ENCODE measurements at regions not wholly inside any gene's neighbourhood (a gene's known extent, or its start where the extent isn't known, plus 50 kb on each side); places are given as distances from the start of the nearest gene placed in this dataset.
"Not testable (repeated sequence)": the region's sequence is repeated elsewhere in the genome, so short reads cannot be mapped to it uniquely, and the experiment has no call there.

DNA sequence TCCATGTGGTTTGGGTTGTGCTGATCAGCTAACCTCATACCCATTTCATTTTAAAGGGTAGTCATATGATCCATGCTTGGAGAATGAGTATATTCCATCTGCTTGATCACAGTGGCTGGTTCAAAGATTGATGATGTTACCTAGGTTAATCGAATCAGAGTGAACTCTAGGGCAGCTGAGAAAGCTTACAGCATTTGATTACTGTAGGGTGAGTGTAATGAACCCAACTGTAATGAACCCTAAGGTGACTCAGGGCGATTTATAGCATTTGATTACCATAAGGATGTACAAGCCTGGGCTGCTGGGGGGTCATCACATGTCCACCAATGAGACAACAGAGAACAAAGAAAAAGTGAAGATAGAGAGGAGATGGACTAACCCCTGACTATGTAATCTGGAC, 523.1 kb downstream of the ADRA2A start:
- no peak for DNase-seq

DNA sequence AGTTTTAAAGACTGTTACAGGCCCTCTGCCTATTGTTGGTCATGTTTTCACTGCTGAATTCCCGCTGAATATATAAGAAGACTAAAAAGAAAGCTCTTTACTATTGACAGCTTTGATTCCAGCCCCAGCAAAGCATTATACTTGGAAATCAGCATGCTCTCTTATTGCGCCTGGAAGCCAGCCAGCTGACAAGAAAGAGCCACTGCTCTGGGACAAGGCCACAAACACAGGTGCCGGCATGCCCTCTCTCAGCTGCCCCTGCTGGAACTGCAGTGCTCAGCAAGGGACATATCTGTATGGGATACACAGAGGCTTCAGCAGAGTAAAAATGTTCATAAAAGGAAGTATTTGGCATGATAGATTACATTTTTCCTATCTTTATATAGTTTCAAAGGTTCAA, 523.9 kb downstream of the ADRA2A start:
- no peak for DNase-seq

GRCh38 chr10:111612273-111612672, 535.4 kb downstream of the ADRA2A start:
- DNase-seq, result no peak

DNA sequence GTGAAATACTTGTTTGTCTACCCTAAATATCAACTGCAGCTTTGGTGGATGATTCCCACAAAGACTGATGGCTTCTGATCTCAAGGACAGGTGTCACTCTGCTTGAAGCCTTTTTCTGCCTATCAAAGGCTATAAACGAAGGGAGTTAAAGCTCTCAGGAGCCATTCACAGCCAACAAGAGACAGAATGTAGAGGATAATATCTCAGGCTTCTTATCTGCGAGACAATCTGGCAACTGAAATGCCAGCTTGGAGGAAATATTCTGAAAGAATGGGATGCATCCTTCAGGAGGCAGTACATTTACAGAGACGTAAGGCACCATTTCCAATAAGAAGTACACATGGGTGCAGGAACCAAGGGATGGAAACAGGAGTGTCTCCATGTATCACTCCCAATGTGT, 549.4 kb downstream of the GPAM start:
- DNase-seq, result no peak

DNA sequence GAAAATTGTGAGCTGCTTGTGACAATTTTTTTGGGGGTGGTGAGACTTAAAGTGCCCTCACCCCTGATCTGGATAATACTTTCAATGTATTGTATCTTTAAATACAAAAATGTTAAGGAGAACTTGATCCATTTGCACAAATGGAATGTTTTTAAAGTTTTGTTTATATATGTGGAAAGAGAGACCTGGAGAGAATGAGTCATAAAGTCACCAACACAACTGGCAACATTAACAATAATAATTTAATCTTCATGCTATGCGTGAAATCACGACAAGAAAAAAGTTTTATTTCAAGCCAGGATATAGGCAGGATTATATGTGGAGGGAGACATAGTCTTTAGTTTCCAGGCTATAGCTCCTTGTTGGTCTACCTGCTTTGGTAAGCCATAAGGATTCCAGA, 537.5 kb downstream of the GPAM start:
- no peak for DNase-seq

DNA sequence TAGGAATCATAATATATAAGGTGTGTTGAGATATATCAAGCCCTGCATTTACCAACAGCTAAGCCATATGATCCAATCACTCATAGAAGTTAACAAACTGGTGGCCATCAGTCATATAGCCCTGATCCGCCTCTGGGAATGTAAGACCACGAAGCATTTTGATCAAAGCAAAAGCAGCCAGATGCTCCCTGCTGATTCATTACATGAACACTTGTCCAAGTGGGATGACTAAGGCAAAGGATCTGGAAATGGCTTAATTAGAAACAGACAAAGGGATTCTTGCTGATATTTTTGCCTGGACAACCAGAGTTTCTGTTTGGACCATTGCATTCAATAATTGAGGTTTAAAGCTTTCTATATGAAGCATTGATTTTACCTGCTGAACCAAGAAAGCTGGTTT, 535.5 kb downstream of the GPAM start:
- no peak for DNase-seq

DNA sequence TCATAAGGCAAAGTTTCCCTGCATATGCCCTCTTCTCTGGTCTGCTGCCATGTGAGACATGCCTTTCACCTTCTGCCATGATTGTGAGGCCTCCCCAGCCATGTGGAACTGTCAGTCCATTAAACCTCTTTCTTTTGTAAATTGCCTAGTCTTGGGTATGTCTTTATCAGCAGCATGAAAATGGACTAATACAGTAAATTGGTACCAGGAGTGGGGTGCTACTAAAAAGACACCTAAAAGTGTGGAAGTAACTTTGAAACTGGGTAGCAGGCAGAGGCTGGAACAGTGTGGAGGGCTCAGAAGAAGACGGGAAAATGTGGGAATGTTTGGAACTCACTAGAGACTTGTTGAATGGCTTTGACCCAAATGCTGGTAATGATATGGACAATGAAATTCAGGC, 534.5 kb downstream of the GPAM start:
- DNase-seq, result not testable (repeated sequence)

DNA sequence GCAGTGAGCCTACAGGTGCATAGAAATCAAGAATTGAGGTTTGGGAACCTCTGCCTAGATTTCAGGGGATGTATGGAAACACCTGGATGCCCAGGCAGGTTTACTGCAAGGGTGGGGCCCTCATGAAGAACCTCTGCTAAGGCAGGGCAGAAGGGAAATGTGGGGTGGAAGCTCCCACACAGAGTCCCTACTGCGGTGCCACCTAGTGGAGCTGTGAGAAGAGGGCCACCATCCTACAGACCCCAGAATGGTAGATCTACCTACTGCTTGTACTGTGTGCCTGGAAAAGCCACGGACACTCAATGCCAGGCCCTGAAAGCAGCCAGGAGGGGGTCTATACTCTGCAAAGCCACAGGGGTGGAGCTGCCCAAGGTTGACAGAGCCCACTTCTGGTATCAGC, 533.5 kb downstream of the GPAM start:
- no peak for DNase-seq

GRCh38 chr10:111656066-111656465, 527.5 kb downstream of the GPAM start:
- DNase-seq, result no peak

- DNase-seq, result no peak
Measured at GRCh38 chr10:111677759-111678158, 505.8 kb downstream of the GPAM start.

DNA sequence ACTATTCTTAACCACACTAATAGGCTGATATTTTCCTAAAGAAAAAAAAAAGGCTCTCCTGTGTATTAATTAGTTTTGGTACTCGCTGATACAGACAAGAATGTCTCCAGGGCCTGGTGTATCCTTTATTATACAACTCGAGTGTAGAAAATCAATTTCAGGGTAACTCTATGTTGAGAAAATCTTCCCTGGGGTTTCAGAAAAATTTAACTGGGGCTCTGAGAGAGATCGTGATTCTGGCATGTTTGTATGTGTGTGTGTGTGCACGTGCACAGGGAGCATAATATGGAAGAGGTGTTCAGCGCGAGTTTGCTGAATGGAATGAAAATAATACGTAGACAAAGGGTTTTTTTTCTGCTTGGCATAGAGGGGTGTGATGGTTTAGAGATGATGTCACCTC, 496.8 kb downstream of the GPAM start:
- DNase-seq, result no peak

GRCh38 chr10:111698711-111699110, 484.9 kb downstream of the GPAM start:
- DNase-seq, result no peak

DNA sequence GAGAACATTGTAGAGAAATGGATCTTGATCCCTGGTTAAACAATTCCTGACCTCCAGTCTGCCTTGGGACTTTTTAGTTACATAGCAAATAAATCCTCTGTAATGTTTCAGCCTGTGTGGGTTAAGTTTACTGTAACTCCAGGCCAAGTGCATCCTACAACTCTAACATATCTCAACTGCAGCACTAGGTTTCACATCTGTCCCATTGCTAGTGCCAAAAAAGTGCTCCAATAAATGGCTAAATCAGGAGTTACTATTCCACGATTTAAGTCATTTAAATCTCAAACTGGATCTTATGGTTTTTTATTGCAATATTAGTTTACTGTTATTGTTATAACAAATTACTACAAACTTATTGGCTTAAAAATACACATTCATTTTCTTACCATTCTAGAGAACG, 479.6 kb downstream of the GPAM start:
- no peak for DNase-seq

- no peak for DNase-seq
Measured at GRCh38 chr10:111705021-111705420, 478.5 kb downstream of the GPAM start.

GRCh38 chr10:111706331-111706730, 477.2 kb downstream of the GPAM start:
- no peak for DNase-seq

DNA sequence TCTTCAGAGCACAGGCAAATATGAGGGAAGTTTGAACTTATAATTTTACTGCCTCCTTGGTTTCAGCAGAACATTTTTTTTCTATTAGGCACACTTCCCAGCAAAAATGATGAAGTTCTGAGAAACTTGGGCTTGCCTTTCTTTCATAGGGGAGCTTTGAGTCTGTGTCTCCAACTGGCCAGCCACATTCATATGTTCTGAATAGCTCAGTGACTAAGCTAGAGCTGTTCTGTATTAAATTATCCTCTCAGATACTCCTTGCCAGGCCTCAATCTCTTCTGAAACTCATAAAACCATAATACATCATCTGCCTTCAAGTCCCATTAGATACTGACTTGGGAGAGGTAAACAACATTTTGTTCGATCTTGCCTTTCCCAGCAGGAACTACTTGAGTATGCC, 476.5 kb downstream of the GPAM start:
- DNase-seq, result no peak

DNA sequence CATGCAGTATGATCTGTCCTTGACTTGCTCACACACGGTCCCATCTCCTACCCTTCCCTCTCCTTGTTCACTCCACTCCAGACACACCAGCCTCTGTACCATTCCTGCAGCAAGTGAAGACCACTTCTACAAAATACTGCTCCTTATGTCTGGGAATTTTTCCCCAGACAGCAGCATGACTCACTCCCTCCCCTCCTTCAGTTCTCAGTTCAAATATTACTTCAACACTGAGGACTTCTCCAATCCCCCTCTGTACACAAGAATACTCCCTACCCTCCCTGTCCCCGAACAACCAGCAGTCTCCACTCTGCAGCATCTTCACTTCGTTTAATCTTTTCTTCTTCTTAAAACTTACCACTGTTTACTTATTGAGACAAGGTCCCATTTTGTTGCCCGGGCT, 474.0 kb downstream of the GPAM start:
- no peak for DNase-seq

DNA sequence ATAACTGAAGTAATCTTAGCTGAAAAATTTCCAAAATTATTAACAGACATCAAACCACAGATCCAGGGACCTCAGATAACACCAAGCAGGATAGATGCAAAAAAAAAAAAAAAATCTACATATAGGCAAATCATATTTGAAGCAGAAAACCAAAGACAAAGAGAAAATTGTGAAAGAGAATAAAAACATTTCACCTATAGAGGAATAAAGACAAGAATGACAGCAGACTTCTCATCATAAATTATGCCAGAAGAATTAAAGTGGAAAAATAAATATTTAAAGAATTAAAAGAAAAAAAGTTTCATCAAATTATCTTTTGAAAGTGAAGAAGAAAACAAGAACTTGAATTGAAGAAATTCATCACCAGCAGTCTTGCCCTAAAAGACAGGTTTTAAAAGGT, 467.5 kb downstream of the GPAM start:
- DNase-seq, result no peak

GRCh38 chr10:111724121-111724520, 459.4 kb downstream of the GPAM start:
- no peak for DNase-seq

DNA sequence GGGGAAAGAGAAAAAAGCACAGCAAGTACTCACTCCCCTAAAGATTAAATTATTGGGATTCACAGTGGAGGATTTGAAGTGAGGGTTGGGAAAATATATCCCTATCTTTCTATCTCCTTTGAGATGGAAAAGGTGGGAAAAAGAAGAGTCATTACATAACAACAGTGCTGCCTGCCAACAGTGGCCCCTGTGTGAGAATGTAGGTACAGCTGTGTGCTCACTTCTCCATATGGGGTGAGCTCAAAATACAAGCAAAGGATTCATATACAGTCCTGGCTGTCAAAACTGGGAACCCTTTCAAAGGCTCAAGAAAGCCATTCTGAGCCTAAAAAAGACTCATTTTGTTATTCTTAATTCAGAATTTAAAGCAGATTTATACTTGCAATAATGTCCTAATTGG, 458.5 kb downstream of the GPAM start:
- no peak for DNase-seq

DNA sequence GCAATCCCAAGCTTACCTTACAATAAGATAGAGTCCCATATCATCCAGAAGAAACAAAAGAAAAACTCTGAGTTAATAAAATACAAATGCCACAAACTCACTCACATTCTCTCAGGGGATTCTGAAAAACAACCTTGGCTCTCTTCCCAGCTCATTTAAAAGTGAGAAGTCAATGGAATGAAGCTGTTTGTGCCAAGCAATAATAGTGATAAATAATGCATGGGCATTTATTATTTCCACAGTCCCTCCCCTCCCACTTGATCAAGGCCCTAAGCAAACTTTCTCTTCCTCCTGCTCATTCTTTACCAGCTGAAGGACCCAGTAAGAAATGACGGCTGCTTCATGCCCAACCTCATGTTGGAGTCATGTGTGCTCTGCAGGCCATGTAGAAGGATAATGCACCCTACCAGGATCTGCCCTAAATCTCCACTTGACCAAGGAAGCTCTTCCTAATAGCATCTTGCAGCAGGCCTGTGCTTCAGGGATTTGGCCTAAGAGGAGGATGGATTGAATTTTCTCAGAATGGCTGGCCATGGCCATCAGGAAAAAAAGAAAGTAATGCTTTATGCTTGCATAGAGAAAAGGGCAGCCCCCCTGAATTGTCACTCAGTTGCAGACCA, 451.3 kb downstream of the GPAM start:
- no peak for DNase-seq

- DNase-seq, result no peak
Measured at GRCh38 chr10:111739125-111739873, 444.3 kb downstream of the GPAM start.

GRCh38 chr10:111739874-111740139, 443.8 kb downstream of the GPAM start:
- no peak for DNase-seq

DNA sequence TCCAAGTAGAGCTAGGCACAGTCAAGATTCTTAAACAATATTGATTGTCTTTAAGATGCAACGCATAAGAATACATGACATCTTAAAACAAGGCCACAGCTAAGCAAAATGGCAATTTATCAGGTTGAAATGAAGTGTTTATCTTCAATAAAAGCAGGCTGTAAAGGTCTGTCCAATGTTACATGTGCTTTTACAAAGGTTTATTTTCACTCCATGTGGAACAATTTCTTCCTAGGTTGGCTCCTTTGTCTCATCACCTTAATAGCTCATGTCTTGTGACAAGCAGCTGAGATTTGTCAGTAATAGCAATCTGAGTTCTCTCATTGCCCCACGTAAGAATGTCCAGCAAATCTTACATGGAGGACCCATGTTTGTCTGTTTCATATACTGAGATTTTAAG, 437.6 kb downstream of the GPAM start:
- no peak for DNase-seq

DNA sequence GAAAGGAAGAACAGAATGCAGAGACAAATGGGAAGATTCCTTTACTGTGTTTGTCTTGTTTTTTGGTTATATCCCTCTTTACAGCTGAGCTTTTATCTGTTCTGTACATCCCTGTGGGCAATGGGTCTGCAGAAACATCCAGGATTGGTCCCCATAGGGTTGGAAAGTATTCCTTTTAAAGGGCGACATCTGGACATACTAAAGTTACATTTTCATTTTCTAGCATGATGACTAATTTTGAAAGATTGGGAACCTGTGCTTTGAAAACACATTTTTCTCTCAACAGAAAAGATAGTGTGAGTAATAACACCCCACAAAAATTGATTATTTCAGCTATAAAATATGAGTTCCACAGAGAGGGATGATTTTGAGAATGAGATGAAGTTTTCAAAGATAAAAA, 435.8 kb downstream of the GPAM start:
- no peak for DNase-seq

All from NCI-H1105 (cell line).